ENCODE measurements at regions not wholly inside any gene's neighbourhood (a gene's known extent, or its start where the extent isn't known, plus 50 kb on each side); places are given as distances from the start of the nearest gene placed in this dataset.

- no peak for DNase-seq (ENCODE audit: low read depth in 1 of 2, low spot score in 2 of 2)
- Histone ChIP-seq H3K18ac (ENCODE audit: extremely low read depth, low read length) (no peak overlapping the region), H3K23me2 (ENCODE audit: low read depth, low read length) (no peaks in the 10 kb centered on the region; the same call in 1 of the 2 replicates), H2BK12ac (ENCODE audit: low read depth, low read length) (no peak overlapping the region), H3K4me1 (replicated peaks in 1 of 4; ENCODE audit: control insufficient read depth in 3 of 4, insufficient read depth in 4 of 4, low read length in 3 of 4) (peaks cover 0 to 1% (median 0%) of the 10 kb centered on the region in 4 experiments; a peak in 1 of 7 replicates), H3K14ac (ENCODE audit: insufficient read length) (no peak overlapping the region), H4K20me1 (replicated peaks in 1 of 2; ENCODE audit: control insufficient read depth in 1 of 2, insufficient read depth in 2 of 2, low read length in 2 of 2) (no peaks in the 10 kb centered on the region), H4K8ac (ENCODE audit: extremely low read depth, insufficient read depth, low read length) (no peak overlapping the region), H3K4ac (replicated peaks; ENCODE audit: insufficient read length, low read depth, low read length) (no peak overlapping the region), H2BK5ac (ENCODE audit: low read depth, low read length) (no peak overlapping the region), H4K5ac (ENCODE audit: insufficient read length, low read depth, low read length) (no peak overlapping the region), H2BK120ac (replicated peaks; ENCODE audit: low read depth, low read length) (no peak overlapping the region), H3K4me3 (ENCODE audit: extremely low read depth in 1 of 4, insufficient read depth in 2 of 4, low read depth in 3 of 4, low read length in 4 of 4) (no peak overlapping the region), H3K27me3 (replicated peaks in 1 of 4; ENCODE audit: control insufficient read depth in 3 of 4, extremely low read depth in 1 of 4, insufficient read depth in 3 of 4, low read length in 3 of 4) (no peaks in the 10 kb centered on the region), H3K79me1 (ENCODE audit: low read depth, low read length) (no peaks in the 10 kb centered on the region), H3K79me2 (ENCODE audit: control insufficient read depth in 1 of 2, insufficient read depth in 2 of 2, low read length in 2 of 2) (no peaks in the 10 kb centered on the region), H2AK5ac (ENCODE audit: low read depth, low read length) (no peak overlapping the region), H3K36me3 (ENCODE audit: control insufficient read depth in 2 of 4, insufficient read depth in 4 of 4, low read length in 3 of 4) (no peaks in the 10 kb centered on the region), H3K4me2 (ENCODE audit: insufficient read depth in 1 of 2, low read depth in 2 of 2, low read length in 2 of 2) (no peak overlapping the region), H2BK15ac (ENCODE audit: low read length) (no peak overlapping the region), H2AFZ (ENCODE audit: low read length) (no peak overlapping the region), H2BK20ac (ENCODE audit: low read length) (no peak overlapping the region), H3K9me3 (ENCODE audit: insufficient read depth in 2 of 2, low read depth in 1 of 2, low read length in 1 of 2) (0 out of 4 replicates have a peak, but pooled peaks cover 0 to 3% of the 10 kb centered on the region in 2 experiments), H3K56ac (replicated peaks; ENCODE audit: insufficient read length, low read depth, low read length) (no peak overlapping the region), H3K27ac (ENCODE audit: low read depth, low read length) (no peak overlapping the region), H3K9ac (replicated peaks in 1 of 4; ENCODE audit: extremely low read depth in 1 of 4, low read depth in 3 of 4, low read length in 3 of 4) (no peak overlapping the region), H4K91ac (replicated peaks; ENCODE audit: insufficient read length, low read length) (no peak overlapping the region), H3K23ac (ENCODE audit: insufficient read length) (no peak overlapping the region)
- no peak for FAIRE-seq
- ChIA-PET POLR2A (ENCODE audit: partially characterized antibody) (no interaction called here), CTCF (ENCODE audit: partially characterized antibody) (interaction anchor here (0.7 to 2.9 kb wide), 4 partner anchors 11 to 456 kb away, joined by 3 to 8 read pairs (median 5); no protein-coding TSS in a partner anchor)
- WGBS, 2 experiments (ENCODE audit: extremely low coverage in 1 of 2, insufficient coverage in 1 of 2, insufficient read length in 1 of 2, insufficient replicate concordance in 2 of 2, low coverage in 1 of 2, low lambda C conversion rate in 2 of 2, missing lambda C conversion rate in 1 of 2), result 88% methylated on average over 9 of the region's 9 CpGs; no CpG with 5 or more reads in 1 of the 2 experiments
- no peak for TF ChIP-seq NRF1 (IDR thresholded peaks at IDR 0.05; ENCODE audit: low read depth, low read length)
- no peak for TF ChIP-seq ZNF274 (IDR thresholded peaks at IDR 0.05; ENCODE audit: borderline replicate concordance, extremely low read depth, low read length)
- no peak for TF ChIP-seq JUND (IDR thresholded peaks at IDR 0.05; ENCODE audit: low read length)
- TF ChIP-seq BACH1 (IDR thresholded peaks at IDR 0.05; ENCODE audit: low read length), result no peak
- no peak for TF ChIP-seq TEAD4 (IDR thresholded peaks at IDR 0.05; ENCODE audit: low read depth, low read length)
- TF ChIP-seq, protein P1, sequence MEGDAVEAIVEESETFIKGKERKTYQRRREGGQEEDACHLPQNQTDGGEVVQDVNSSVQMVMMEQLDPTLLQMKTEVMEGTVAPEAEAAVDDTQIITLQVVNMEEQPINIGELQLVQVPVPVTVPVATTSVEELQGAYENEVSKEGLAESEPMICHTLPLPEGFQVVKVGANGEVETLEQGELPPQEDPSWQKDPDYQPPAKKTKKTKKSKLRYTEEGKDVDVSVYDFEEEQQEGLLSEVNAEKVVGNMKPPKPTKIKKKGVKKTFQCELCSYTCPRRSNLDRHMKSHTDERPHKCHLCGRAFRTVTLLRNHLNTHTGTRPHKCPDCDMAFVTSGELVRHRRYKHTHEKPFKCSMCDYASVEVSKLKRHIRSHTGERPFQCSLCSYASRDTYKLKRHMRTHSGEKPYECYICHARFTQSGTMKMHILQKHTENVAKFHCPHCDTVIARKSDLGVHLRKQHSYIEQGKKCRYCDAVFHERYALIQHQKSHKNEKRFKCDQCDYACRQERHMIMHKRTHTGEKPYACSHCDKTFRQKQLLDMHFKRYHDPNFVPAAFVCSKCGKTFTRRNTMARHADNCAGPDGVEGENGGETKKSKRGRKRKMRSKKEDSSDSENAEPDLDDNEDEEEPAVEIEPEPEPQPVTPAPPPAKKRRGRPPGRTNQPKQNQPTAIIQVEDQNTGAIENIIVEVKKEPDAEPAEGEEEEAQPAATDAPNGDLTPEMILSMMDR (IDR thresholded peaks at IDR 0.05; ENCODE audit: control extremely low read depth in 1 of 3, insufficient read depth in 1 of 3, low read depth in 1 of 3, low read length in 3 of 3), result no peak
- TF ChIP-seq POU5F1 (IDR thresholded peaks at IDR 0.05; ENCODE audit: low read depth, low read length), result no peak
Observed at GRCh38 chr5:74192606-74193299, 447.8 kb downstream of the ENC1 start.
